Naive thymus-derived CD8-positive, alpha-beta T cell (primary cell): ENCODE measurements at regions not wholly inside any gene's neighbourhood (a gene's known extent, or its start where the extent isn't known, plus 50 kb on each side); places are given as distances from the start of the nearest gene placed in this dataset.

Experiments
- ATAC-seq, 2 donors: fragments of 150-1000 bp; cut with Tn5 transposase in 1 of 2; sonication (Bioruptor Pico), chemical (Tn5 transposase) in 1 of 2; 1 replicate in 1 of 2; 2 replicates in 1 of 2; pipeline ENCODE4 v1.10.0; 2021; ENCODE audit warnings: mild to moderate bottlenecking in 2 of 2, moderate library complexity in 2 of 2
- POLR2A ChIA-PET: fragments of 350-600 bp; sonication (Branson Sonifier 250); formaldehyde crosslinking; loops from one replicate; lab custom pipeline; 2021; ENCODE audit warnings: antibody characterized with exemption; lab: Charles Lee
- DNase-seq, 10 donors: peaks; one replicate each; pipeline versions ENCODE4 v3.0.0 to v3.0.0-alpha.2; 2020 to 2022
- H3K27ac Mint-ChIP-seq, 10 donors: one replicate each; pipeline ENCODE4 v1.8.0; 2020 to 2022; ENCODE audit warnings: mild to moderate bottlenecking in 10 of 10, mixed read lengths in 10 of 10, moderate library complexity in 4 of 10, inconsistent platforms in 1 of 10
- H3K27me3 Mint-ChIP-seq, 5 donors: one replicate each; pipeline ENCODE4 v1.8.0; 2021 to 2022; ENCODE audit warnings: mixed read lengths in 5 of 5
- H3K36me3 Mint-ChIP-seq, 3 donors: one replicate each; pipeline ENCODE4 v1.8.0; 2020 to 2022; ENCODE audit warnings: mixed read lengths in 3 of 3, mild to moderate bottlenecking in 2 of 3, inconsistent platforms in 1 of 3
- H3K4me1 Mint-ChIP-seq, 4 donors: one replicate each; pipeline ENCODE4 v1.8.0; 2021 to 2022; ENCODE audit warnings: mixed read lengths in 4 of 4
- H3K4me3 Mint-ChIP-seq, 10 donors: one replicate each; pipeline ENCODE4 v1.8.0; 2020 to 2022; ENCODE audit warnings: mild to moderate bottlenecking in 10 of 10, mixed read lengths in 10 of 10, moderate library complexity in 6 of 10, inconsistent platforms in 1 of 10
- H3K9me3 Mint-ChIP-seq, 9 donors: one replicate each; pipeline ENCODE4 v1.8.0; 2020 to 2022; ENCODE audit warnings: mixed read lengths in 9 of 9, mild to moderate bottlenecking in 3 of 9, inconsistent platforms in 1 of 9, moderate library complexity in 1 of 9

- peaks cover 0 to 3% (median 0%) of the 10 kb centered on the region in 9 donors for H3K9me3 Mint-ChIP-seq
- H3K27me3 Mint-ChIP-seq = peaks cover 4 to 34% (median 21%) of the 10 kb centered on the region in 5 donors
- no peak overlapping the region for H3K4me3 Mint-ChIP-seq
- ATAC-seq (no peak), DNase-seq (no peak)
- H3K27ac Mint-ChIP-seq = no peak overlapping the region
- H3K36me3 Mint-ChIP-seq = no peaks in the 10 kb centered on the region
- peaks cover 0 to 2% (median 0%) of the 10 kb centered on the region in 4 donors for H3K4me1 Mint-ChIP-seq
- POLR2A ChIA-PET = no interaction called here
Measured at GRCh38 chr4:154677300-154677699, 64.8 kb upstream of the FGG start.

- no peaks in the 10 kb centered on the region for H3K36me3 Mint-ChIP-seq
- H3K9me3 Mint-ChIP-seq = peaks cover 0 to 3% (median 0%) of the 10 kb centered on the region in 9 donors
- POLR2A ChIA-PET = no interaction called here
- H3K27ac Mint-ChIP-seq = no peak overlapping the region
- peaks cover 6 to 40% (median 23%) of the 10 kb centered on the region in 5 donors for H3K27me3 Mint-ChIP-seq
- no peak for DNase-seq
- H3K4me1 Mint-ChIP-seq = peaks cover 0 to 2% (median 0%) of the 10 kb centered on the region in 4 donors
- no peak for ATAC-seq
- H3K4me3 Mint-ChIP-seq = no peak overlapping the region
Measured at GRCh38 chr4:154677923-154678322, 65.5 kb upstream of the FGG start.

GRCh38 chr4:154683956-154684681, 59.7 kb upstream of the LRAT start:
- DNase-seq = no peak
- Mint-ChIP-seq H3K9me3 (peaks cover 0 to 3% (median 0%) of the 10 kb centered on the region in 9 donors), H3K4me1 (peaks cover 0 to 2% (median 0%) of the 10 kb centered on the region in 4 donors), H3K36me3 (no peaks in the 10 kb centered on the region), H3K27me3 (peaks cover 9 to 26% (median 18%) of the 10 kb centered on the region in 5 donors), H3K4me3 (peak overlapping the region in 1 of 10 donors; percentile 65), H3K27ac (no peak overlapping the region)
- no peak for ATAC-seq
- POLR2A ChIA-PET = no interaction called here

GRCh38 chr4:154686838-154687237, 57.0 kb upstream of the LRAT start:
- peaks cover 0 to 2% (median 0%) of the 10 kb centered on the region in 4 donors for H3K4me1 Mint-ChIP-seq
- POLR2A ChIA-PET = no interaction called here
- no peaks in the 10 kb centered on the region for H3K36me3 Mint-ChIP-seq
- DNase-seq = no peak
- H3K4me3 Mint-ChIP-seq = no peak overlapping the region
- peaks cover 0 to 5% (median 0%) of the 10 kb centered on the region in 9 donors for H3K9me3 Mint-ChIP-seq
- no peak for ATAC-seq
- peaks cover 8 to 33% (median 24%) of the 10 kb centered on the region in 5 donors for H3K27me3 Mint-ChIP-seq
- H3K27ac Mint-ChIP-seq = no peak overlapping the region

GRCh38 chr4:154687840-154688239, 56.0 kb upstream of the LRAT start:
- Mint-ChIP-seq H3K4me1 (no peaks in the 10 kb centered on the region), H3K9me3 (peaks cover 0 to 3% (median 0%) of the 10 kb centered on the region in 9 donors), H3K27me3 (peaks cover 3 to 29% (median 17%) of the 10 kb centered on the region in 5 donors), H3K36me3 (no peaks in the 10 kb centered on the region), H3K27ac (no peak overlapping the region), H3K4me3 (no peak overlapping the region)
- ATAC-seq (no peak), DNase-seq (no peak)
- POLR2A ChIA-PET = no interaction called here

- Mint-ChIP-seq H3K4me1 (no peaks in the 10 kb centered on the region), H3K27ac (no peak overlapping the region), H3K27me3 (peaks cover 3 to 34% (median 15%) of the 10 kb centered on the region in 5 donors), H3K4me3 (no peak overlapping the region), H3K36me3 (no peaks in the 10 kb centered on the region), H3K9me3 (peaks cover 0 to 3% (median 0%) of the 10 kb centered on the region in 9 donors)
- DNase-seq = no peak
- POLR2A ChIA-PET = no interaction called here
- no peak for ATAC-seq
Measured at GRCh38 chr4:154691229-154691628, 52.6 kb upstream of the LRAT start.

GRCh38 chr4:154692304-154692818, 51.4 kb upstream of the LRAT start:
- no peaks in the 10 kb centered on the region for H3K4me1 Mint-ChIP-seq
- H3K36me3 Mint-ChIP-seq = no peaks in the 10 kb centered on the region

More at GRCh38 chr4:154692304-154692818, 51.4 kb upstream of the LRAT start:
- Mint-ChIP-seq H3K27me3 (peaks cover 4 to 45% (median 26%) of the 10 kb centered on the region in 5 donors), H3K9me3 (peaks cover 0 to 5% (median 0%) of the 10 kb centered on the region in 9 donors), H3K27ac (no peak overlapping the region), H3K4me3 (no peak overlapping the region)
- POLR2A ChIA-PET = no interaction called here
- no peak for DNase-seq
- no peak for ATAC-seq
